Esophagus mucosa (tissue), 1 donor: ENCODE measurements at regions not wholly inside any gene's neighbourhood (a gene's known extent, or its start where the extent isn't known, plus 50 kb on each side); places are given as distances from the start of the nearest gene placed in this dataset.

Experiments used
- ATAC-seq: fragments of 200-7000 bp; cut with Tn5 transposase; one replicate; pipeline ENCODE4 v1.9.1; 2020
- donor health status: DM: yes; HTN: yes; CAD: no.

DNA sequence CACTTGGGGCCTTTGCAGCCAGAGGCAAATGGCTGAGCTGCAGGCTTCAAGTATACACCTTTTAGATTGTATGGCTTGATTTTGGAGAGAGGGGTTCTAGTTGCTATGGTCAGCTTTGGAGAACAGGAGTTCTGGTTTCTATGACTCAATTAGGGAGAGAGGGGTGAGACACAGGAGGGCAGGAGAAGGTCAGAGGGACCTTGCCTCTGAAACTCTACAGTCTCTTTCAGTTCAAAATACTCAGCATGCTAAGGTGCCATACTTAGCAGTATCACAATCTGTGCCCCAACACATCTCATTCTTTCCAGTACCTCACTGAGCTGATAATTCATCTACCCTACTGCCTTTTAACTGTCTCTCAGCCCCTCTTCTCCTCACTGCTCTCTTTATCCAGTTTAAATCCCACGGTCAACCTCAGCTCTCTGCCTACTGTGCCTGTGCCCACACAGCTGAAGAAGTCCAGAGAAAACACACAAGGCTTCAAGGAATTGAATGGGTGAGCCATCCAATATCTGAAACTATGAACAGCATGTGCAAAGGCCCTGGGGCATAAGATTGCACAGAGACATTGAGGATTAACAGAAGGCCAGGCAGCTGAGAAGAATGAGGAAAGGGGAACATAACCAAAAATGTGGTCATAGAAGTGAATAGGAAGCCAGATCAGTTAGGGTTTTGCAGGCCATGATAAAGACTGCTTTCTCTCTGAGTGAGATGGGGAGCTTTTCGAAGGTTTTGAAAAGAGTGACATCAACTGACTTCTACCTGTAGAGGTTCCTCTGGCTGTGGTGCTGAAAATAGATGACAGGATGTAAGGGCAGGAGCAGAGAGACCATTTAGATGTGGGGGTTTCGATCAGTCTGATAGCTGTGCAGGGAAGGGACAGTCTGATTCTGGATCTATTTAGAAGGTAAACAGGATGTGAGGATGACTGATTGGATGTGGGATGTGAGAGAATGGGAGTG, 54.5 kb upstream of the C3orf80 start:
- no peak for ATAC-seq

DNA sequence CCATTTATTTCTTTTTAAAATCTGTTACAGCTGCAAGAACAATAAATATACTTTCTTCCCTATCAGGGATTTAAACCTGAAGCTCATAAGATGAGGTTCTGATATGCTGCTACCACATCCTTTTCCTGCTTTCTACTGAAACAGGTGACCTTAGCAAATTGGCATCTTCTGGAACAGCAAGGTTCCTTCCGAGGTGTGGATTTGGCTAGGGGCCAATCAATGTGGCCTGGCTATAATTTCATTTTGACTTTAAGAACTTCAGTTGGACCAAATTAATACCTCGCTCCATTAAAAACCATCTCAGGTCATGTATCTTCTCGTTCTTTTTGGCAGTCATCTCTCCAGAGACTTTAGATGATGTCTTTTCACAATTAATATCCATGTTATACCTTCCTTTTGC, 53.4 kb upstream of the C3orf80 start:
- no peak for ATAC-seq

DNA sequence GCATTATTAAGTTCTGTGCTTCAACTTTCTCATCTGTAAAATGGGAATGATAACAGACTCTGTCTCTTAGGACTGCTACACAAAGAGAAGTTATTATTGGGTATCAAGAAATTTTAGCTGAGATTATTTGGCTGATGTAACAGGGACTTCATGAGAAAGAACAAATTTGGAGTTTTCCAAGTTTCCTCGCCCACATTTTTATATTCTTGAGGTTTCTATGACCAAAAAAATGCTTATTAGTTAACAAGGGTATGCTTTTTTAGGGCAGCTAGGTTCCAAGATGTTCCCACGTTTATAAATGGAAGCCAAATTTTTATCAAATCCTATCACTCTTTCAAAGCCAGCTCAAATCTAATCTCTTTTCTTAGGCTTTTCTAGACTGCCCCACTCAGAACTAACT, 50.6 kb upstream of the C3orf80 start:
- ATAC-seq: no peak
